WERI-Rb-1 (cell line): ENCODE measurements at regions not wholly inside any gene's neighbourhood (a gene's known extent, or its start where the extent isn't known, plus 50 kb on each side); places are given as distances from the start of the nearest gene placed in this dataset.

Experiments
- DNase-seq: peaks from one replicate; pipeline ENCODE4 v3.0.0-alpha.2; 2020
- H3K27ac ChIP-seq: fragments of 250-450 bp; sonication (Bioruptor Pico); 2 replicates; pipeline ENCODE4 v1.5.1; 2020; ENCODE audit warnings: mild to moderate bottlenecking, moderate library complexity
- H3K27me3 ChIP-seq: fragments of 250-450 bp; sonication (Bioruptor Pico); 2 replicates; pipeline ENCODE4 v1.5.1; 2021; ENCODE audit warnings: mild to moderate bottlenecking, low read depth, moderate library complexity; ENCODE audit not compliant: insufficient read depth, severe bottlenecking
- H3K36me3 ChIP-seq: fragments of 250-450 bp; sonication (Bioruptor Pico); 2 replicates; pipeline ENCODE4 v1.5.1; 2020; ENCODE audit warnings: mild to moderate bottlenecking, moderate library complexity
- H3K4me3 ChIP-seq: 2 replicates; pipeline ENCODE4 v1.5.1; 2011; ENCODE audit warnings: low read depth, mild to moderate bottlenecking, control low read depth, low read length
- H3K9me3 ChIP-seq: fragments of 250-450 bp; sonication (Bioruptor Pico); 2 replicates; pipeline ENCODE4 v1.5.1; 2021; ENCODE audit warnings: mild to moderate bottlenecking, moderate library complexity; ENCODE audit not compliant: severe bottlenecking
- TF ChIP-seq, protein P1 (sequence below): IDR thresholded peaks from 2 replicates; pipeline ENCODE4 v1.5.1; 2011; ENCODE audit warnings: low read depth, mild to moderate bottlenecking, control low read depth, inconsistent platforms, low read length

GRCh38 chr18:11553098-11553940 lies 56.1 kb upstream of the SLC35G4 start:
- Histone ChIP-seq H3K9me3 (no peaks in the 10 kb centered on the region), H3K27ac (no peak overlapping the region), H3K36me3 (no peaks in the 10 kb centered on the region), H3K27me3 (peaks cover 30% of the 10 kb centered on the region), H3K4me3 (no peak overlapping the region)
- peak; percentile 51 for DNase-seq
- TF ChIP-seq, protein P1, sequence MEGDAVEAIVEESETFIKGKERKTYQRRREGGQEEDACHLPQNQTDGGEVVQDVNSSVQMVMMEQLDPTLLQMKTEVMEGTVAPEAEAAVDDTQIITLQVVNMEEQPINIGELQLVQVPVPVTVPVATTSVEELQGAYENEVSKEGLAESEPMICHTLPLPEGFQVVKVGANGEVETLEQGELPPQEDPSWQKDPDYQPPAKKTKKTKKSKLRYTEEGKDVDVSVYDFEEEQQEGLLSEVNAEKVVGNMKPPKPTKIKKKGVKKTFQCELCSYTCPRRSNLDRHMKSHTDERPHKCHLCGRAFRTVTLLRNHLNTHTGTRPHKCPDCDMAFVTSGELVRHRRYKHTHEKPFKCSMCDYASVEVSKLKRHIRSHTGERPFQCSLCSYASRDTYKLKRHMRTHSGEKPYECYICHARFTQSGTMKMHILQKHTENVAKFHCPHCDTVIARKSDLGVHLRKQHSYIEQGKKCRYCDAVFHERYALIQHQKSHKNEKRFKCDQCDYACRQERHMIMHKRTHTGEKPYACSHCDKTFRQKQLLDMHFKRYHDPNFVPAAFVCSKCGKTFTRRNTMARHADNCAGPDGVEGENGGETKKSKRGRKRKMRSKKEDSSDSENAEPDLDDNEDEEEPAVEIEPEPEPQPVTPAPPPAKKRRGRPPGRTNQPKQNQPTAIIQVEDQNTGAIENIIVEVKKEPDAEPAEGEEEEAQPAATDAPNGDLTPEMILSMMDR, result peak; percentile 86

DNA sequence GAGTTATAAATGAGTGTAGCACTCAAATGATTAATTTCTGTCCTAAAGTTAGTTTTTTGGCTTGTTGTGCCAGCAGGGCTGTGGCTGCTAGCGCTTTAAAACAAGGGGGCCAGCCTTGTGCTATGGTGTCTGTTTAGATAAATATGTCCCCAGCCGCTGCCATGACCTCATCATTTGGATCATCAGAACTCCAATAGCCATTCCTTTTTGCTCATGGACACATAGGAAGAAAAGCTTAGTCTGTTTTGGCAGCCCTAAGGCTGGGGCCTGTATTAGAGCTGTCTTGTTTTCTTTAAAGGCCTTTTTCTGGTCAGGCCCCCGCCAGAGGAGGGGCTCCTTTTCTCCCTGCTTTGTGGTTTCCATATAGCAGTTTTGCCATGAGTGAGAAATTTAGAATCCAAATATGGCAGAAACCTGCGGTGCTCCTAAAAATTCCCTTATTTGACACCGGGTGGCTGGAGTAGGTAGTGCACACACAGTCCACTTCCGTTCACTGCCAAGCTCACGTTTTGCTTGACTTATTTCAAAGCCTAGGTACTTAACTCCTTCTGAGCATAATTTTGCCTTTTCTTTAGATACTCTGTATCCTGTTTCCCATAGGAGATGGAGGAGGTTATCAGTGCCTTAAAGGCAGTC lies 60.4 kb upstream of the SLC35G4 start:
- Histone ChIP-seq H3K36me3 (no peaks in the 10 kb centered on the region), H3K27me3 (peaks cover 31% of the 10 kb centered on the region), H3K27ac (no peak overlapping the region), H3K4me3 (no peak overlapping the region), H3K9me3 (no peaks in the 10 kb centered on the region)
- TF ChIP-seq, protein P1, result no peak
- no peak for DNase-seq

DNA sequence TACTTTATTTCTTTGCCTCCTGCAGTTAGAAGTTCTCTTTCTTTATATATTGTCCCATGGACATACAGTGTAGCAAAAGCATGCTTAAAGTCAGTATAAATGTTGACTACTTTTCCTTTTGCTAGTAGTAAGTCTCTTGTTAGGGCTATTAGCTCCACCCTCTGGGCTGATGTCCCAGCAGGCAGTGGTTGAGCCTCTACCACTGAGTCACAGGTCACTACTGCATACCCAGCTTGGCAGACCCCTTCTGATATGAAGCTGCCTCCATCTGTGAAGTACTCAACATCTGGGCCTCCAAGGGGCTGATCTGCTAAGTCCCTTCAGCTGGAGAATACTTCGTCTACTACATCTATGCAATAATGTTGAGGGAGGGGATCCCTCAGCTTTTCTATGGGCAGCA lies 61.0 kb upstream of the SLC35G4 start:
- H3K27me3 ChIP-seq, result peaks cover 29% of the 10 kb centered on the region
- H3K27ac ChIP-seq, result no peak overlapping the region
- H3K9me3 ChIP-seq, result no peaks in the 10 kb centered on the region
- H3K36me3 ChIP-seq, result no peaks in the 10 kb centered on the region
- no peak for DNase-seq
- H3K4me3 ChIP-seq, result no peak overlapping the region
- TF ChIP-seq, protein P1, result no peak

- TF ChIP-seq, protein P1, result no peak
- DNase-seq, result no peak
- no peaks in the 10 kb centered on the region for H3K36me3 ChIP-seq
- H3K4me3 ChIP-seq, result no peak overlapping the region
- peaks cover 7% of the 10 kb centered on the region for H3K27me3 ChIP-seq
- no peak overlapping the region for H3K27ac ChIP-seq
- H3K9me3 ChIP-seq, result no peaks in the 10 kb centered on the region
Observed at GRCh38 chr18:11544060-11544633, 65.2 kb upstream of the SLC35G4 start.

- TF ChIP-seq, protein P1, result no peak
- no peak for DNase-seq
- Histone ChIP-seq H3K27ac (no peak overlapping the region), H3K36me3 (no peaks in the 10 kb centered on the region), H3K27me3 (peaks cover 3% of the 10 kb centered on the region), H3K9me3 (no peaks in the 10 kb centered on the region), H3K4me3 (no peak overlapping the region)
Observed at GRCh38 chr18:11541179-11541578, 68.2 kb upstream of the SLC35G4 start.
